OCI-LY1 (cell line): ENCODE measurements at regions not wholly inside any gene's neighbourhood (a gene's known extent, or its start where the extent isn't known, plus 50 kb on each side); places are given as distances from the start of the nearest gene placed in this dataset.

Experiments
- EZH2 ChIP-seq: fragments of 200-600 bp; sonication (generic), shearing (Covaris generic); IDR thresholded peaks from 2 replicates; pipeline ENCODE4 v1.8.0; 2017; ENCODE audit warnings: borderline replicate concordance, mixed run types, mild to moderate bottlenecking, antibody characterized with exemption, low read length, moderate library complexity, mixed read lengths
- TF ChIP-seq, protein P1 (sequence below): fragments of 200-600 bp; sonication (generic), shearing (Covaris generic); IDR thresholded peaks from 2 replicates; pipeline ENCODE4 v1.5.1; 2017; ENCODE audit warnings: mild to moderate bottlenecking, antibody characterized with exemption, low read length, moderate library complexity, mixed read lengths

DNA sequence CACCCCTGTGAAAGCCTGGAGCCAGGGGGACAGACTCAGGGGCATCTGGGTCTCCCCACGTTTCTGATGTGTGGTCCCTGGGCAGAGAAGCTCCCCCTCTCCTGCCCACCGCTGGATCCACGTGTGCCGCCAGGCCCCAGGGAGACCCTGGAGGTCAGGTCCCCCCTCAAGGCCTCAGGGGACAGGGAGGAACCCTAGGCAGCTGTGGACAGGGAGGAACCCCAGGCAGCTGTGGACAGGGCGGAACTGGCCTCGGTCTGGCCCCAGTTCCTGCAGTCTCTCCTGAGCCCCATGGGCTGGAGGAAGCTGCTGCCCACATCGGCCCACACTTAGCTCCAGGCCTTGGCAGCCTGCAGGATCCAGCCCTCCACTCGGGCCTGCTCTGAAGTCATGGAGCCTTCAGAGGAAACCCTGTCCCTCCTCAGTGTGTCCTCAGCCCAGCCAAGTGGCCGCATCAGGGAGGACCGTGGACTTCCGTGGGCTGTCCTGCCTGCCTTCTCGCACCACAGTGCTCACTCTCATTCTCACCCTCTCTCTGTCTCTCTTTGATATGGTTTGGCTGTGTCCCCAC lies 127.7 kb downstream of the BRD1 start:
- TF ChIP-seq, protein P1, sequence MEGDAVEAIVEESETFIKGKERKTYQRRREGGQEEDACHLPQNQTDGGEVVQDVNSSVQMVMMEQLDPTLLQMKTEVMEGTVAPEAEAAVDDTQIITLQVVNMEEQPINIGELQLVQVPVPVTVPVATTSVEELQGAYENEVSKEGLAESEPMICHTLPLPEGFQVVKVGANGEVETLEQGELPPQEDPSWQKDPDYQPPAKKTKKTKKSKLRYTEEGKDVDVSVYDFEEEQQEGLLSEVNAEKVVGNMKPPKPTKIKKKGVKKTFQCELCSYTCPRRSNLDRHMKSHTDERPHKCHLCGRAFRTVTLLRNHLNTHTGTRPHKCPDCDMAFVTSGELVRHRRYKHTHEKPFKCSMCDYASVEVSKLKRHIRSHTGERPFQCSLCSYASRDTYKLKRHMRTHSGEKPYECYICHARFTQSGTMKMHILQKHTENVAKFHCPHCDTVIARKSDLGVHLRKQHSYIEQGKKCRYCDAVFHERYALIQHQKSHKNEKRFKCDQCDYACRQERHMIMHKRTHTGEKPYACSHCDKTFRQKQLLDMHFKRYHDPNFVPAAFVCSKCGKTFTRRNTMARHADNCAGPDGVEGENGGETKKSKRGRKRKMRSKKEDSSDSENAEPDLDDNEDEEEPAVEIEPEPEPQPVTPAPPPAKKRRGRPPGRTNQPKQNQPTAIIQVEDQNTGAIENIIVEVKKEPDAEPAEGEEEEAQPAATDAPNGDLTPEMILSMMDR: no peak
- no peak for TF ChIP-seq EZH2
